DND-41 (cell line): ENCODE measurements at regions not wholly inside any gene's neighbourhood (a gene's known extent, or its start where the extent isn't known, plus 50 kb on each side); places are given as distances from the start of the nearest gene placed in this dataset.

ENCODE experiments used
- ATAC-seq: fragments of 200-7000 bp; cut with Tn5 transposase; 3 replicates; pipeline ENCODE4 v1.9.1; 2021; ENCODE audit warnings: low read depth; ENCODE audit not compliant: insufficient read depth
- DNase-seq: peaks from one replicate; pipeline ENCODE4 v3.0.0-alpha.2; 2020
- H2AFZ ChIP-seq: 2 replicates; pipeline ENCODE4 v1.6.0; 2012; ENCODE audit warnings: low read depth, low read length
- H3K27ac ChIP-seq: 2 replicates; pipeline ENCODE4 v1.5.1; 2012; ENCODE audit warnings: low read length, inconsistent platforms
- H3K27me3 ChIP-seq: fragments of 200-600 bp; sonication (generic); 2 replicates; pipeline ENCODE4 v1.6.0; 2012; ENCODE audit warnings: low read length, mild to moderate bottlenecking, inconsistent platforms; ENCODE audit not compliant: insufficient read depth, poor library complexity
- H3K36me3 ChIP-seq: 2 replicates; pipeline ENCODE4 v1.5.1; 2012; ENCODE audit warnings: low read length, inconsistent platforms; ENCODE audit not compliant: insufficient read depth
- H3K4me1 ChIP-seq: 2 replicates; pipeline ENCODE4 v1.5.1; 2012; ENCODE audit warnings: mild to moderate bottlenecking, low read length; ENCODE audit not compliant: insufficient read depth
- H3K4me2 ChIP-seq: 2 replicates; pipeline ENCODE4 v1.6.0; 2012; ENCODE audit warnings: mild to moderate bottlenecking, moderate library complexity, low read length, inconsistent platforms; ENCODE audit not compliant: insufficient read depth
- H3K4me3 ChIP-seq, 2 experiments: fragments of 200-600 bp in 1 of 2; shearing (Covaris generic) in 1 of 2; 2 replicates each; pipeline ENCODE4 v1.5.1; 2012 to 2016; ENCODE audit warnings: inconsistent platforms in 2 of 2, low read length in 2 of 2, mild to moderate bottlenecking in 2 of 2, low read depth in 1 of 2, moderate library complexity in 1 of 2
- H3K79me2 ChIP-seq: 2 replicates; pipeline ENCODE4 v1.6.0; 2012; ENCODE audit warnings: low read length, inconsistent platforms; ENCODE audit not compliant: insufficient read depth
- H3K9ac ChIP-seq: 2 replicates; pipeline ENCODE4 v1.6.0; 2012; ENCODE audit warnings: low read depth, mild to moderate bottlenecking, inconsistent platforms, low read length, moderate library complexity
- H3K9me3 ChIP-seq: 2 replicates; pipeline ENCODE4 v1.5.1; 2012; ENCODE audit warnings: low read length, moderate library complexity, mild to moderate bottlenecking, inconsistent platforms; ENCODE audit not compliant: insufficient read depth, severe bottlenecking
- H4K20me1 ChIP-seq: 2 replicates; pipeline ENCODE4 v1.6.0; 2012; ENCODE audit warnings: low read length; ENCODE audit not compliant: insufficient read depth
- EZH2 ChIP-seq: IDR thresholded peaks from 3 replicates; pipeline ENCODE4 v1.6.1; 2012; ENCODE audit warnings: borderline replicate concordance, low read depth, mild to moderate bottlenecking, moderate library complexity, low read length, inconsistent platforms; ENCODE audit not compliant: severe bottlenecking
- TF ChIP-seq, protein P1 (sequence below): IDR thresholded peaks from 2 replicates; pipeline ENCODE4 v1.5.1; 2012; ENCODE audit warnings: borderline replicate concordance, low read length, moderate library complexity, mild to moderate bottlenecking; ENCODE audit not compliant: poor library complexity, severe bottlenecking; ENCODE audit errors: extremely low read depth

DNA sequence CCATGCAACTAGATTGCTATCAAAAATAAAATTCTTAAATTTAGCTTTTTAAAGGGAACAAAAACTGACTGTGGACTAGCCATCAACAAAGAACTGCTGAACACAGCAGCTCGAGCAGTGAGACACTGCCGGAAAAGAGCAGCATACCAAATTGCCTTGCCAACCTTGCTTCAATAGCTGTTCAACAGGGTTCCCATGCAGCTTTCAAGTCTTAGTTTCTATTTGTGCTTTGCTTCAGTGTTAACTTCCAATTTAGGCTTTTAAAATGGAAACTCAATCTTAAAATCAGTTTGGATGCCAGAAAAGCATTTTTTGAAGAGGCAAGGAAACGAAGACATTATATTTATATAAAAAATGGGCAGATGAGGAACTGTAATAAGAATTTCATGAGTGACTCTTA lies 463.4 kb upstream of the MAGEB18 start:
- no peaks in the 10 kb centered on the region for H3K27me3 ChIP-seq
- no peak overlapping the region for H3K9ac ChIP-seq
- H4K20me1 ChIP-seq, result no peaks in the 10 kb centered on the region
- H3K4me1 ChIP-seq, result no peaks in the 10 kb centered on the region
- H2AFZ ChIP-seq, result no peak overlapping the region
- no peak overlapping the region for H3K27ac ChIP-seq
- H3K4me2 ChIP-seq, result no peak overlapping the region
- no peaks in the 10 kb centered on the region for H3K79me2 ChIP-seq
- no peaks in the 10 kb centered on the region for H3K36me3 ChIP-seq
- ATAC-seq (no peak), DNase-seq (no peak)
- TF ChIP-seq, protein P1, sequence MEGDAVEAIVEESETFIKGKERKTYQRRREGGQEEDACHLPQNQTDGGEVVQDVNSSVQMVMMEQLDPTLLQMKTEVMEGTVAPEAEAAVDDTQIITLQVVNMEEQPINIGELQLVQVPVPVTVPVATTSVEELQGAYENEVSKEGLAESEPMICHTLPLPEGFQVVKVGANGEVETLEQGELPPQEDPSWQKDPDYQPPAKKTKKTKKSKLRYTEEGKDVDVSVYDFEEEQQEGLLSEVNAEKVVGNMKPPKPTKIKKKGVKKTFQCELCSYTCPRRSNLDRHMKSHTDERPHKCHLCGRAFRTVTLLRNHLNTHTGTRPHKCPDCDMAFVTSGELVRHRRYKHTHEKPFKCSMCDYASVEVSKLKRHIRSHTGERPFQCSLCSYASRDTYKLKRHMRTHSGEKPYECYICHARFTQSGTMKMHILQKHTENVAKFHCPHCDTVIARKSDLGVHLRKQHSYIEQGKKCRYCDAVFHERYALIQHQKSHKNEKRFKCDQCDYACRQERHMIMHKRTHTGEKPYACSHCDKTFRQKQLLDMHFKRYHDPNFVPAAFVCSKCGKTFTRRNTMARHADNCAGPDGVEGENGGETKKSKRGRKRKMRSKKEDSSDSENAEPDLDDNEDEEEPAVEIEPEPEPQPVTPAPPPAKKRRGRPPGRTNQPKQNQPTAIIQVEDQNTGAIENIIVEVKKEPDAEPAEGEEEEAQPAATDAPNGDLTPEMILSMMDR, result no peak
- TF ChIP-seq EZH2, result no peak
- H3K4me3 ChIP-seq, result no peak overlapping the region
- H3K9me3 ChIP-seq, result no peaks in the 10 kb centered on the region

DNA sequence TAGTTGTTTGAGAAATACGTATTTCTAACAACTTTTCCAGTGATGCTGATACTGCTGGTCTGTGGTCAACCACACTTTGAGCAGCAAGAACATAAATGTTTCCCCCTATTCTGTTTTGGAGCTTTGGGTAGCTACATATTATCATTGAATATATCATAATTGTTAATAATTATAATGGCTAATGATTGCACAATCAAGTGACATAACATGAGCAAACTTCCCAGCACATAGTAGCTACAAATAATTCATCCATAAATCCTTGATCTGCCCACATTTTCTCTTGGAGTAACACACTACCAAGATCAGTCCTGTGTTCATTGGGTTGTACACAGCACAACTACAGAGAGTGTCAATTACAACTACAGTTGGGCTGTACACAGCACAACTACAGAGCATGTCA lies 436.3 kb upstream of the MAGEB18 start:
- no peaks in the 10 kb centered on the region for H3K9me3 ChIP-seq
- no peaks in the 10 kb centered on the region for H4K20me1 ChIP-seq
- DNase-seq (no peak), ATAC-seq (no peak)
- TF ChIP-seq, protein P1, result no peak
- TF ChIP-seq EZH2, result no peak
- H3K36me3 ChIP-seq, result no peaks in the 10 kb centered on the region
- no peak overlapping the region for H3K4me3 ChIP-seq
- no peak overlapping the region for H3K4me2 ChIP-seq
- no peaks in the 10 kb centered on the region for H3K27me3 ChIP-seq
- H3K9ac ChIP-seq, result no peak overlapping the region
- no peaks in the 10 kb centered on the region for H3K79me2 ChIP-seq
- H2AFZ ChIP-seq, result no peak overlapping the region
- H3K27ac ChIP-seq, result no peak overlapping the region
- H3K4me1 ChIP-seq, result no peaks in the 10 kb centered on the region

DNA sequence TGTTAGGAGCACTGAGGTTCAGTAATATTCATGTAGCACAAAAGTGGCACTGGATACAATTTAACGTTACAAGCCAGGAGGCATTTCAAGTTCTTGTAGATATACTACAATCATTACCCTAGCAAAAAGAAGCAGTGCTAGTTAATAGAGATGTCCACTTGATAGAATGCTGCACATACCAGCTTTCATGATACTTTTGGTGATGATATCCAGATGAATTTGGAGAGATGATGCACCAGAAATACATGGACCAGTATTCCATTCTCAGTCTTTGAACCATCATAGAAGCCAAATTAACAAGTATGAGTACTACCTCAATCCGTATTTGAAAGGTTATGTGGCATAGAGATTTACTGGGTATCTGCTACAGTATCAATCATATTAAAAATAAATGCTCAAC lies 421.0 kb upstream of the MAGEB18 start:
- H3K9ac ChIP-seq, result no peak overlapping the region
- no peaks in the 10 kb centered on the region for H3K27me3 ChIP-seq
- H3K4me3 ChIP-seq, result no peak overlapping the region
- H3K79me2 ChIP-seq, result no peaks in the 10 kb centered on the region
- H4K20me1 ChIP-seq, result no peaks in the 10 kb centered on the region
- no peak overlapping the region for H3K4me2 ChIP-seq
- no peak overlapping the region for H3K27ac ChIP-seq
- H3K4me1 ChIP-seq, result no peaks in the 10 kb centered on the region
- no peak overlapping the region for H2AFZ ChIP-seq
- DNase-seq, result no peak
- H3K9me3 ChIP-seq, result no peaks in the 10 kb centered on the region
- no peaks in the 10 kb centered on the region for H3K36me3 ChIP-seq
- ATAC-seq, result no peak
- TF ChIP-seq, protein P1, result no peak
- no peak for TF ChIP-seq EZH2

DNA sequence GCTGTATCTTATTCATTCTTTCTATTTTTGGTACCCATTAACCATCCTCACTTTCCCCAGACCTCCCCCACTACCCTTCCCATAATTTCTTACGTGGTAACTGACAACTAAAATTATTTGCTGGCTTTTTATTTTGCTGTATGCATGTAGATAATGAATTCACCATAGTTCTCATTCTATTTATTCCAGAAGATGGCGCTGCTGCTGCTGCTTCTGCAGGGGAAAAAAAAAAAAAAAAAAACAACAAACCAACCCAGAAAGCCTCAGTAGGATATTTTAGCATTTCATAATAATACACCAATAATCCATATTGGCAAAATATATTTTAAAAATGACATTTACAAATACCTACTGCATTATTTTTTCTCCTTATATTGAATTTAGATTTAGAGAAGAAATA lies 416.6 kb upstream of the MAGEB18 start:
- DNase-seq (no peak), ATAC-seq (no peak)
- H4K20me1 ChIP-seq, result no peaks in the 10 kb centered on the region
- H2AFZ ChIP-seq, result no peak overlapping the region
- H3K4me1 ChIP-seq, result no peaks in the 10 kb centered on the region
- no peak overlapping the region for H3K4me3 ChIP-seq
- H3K9me3 ChIP-seq, result no peaks in the 10 kb centered on the region
- TF ChIP-seq, protein P1, result peak; percentile 44
- TF ChIP-seq EZH2, result no peak
- no peak overlapping the region for H3K9ac ChIP-seq
- no peaks in the 10 kb centered on the region for H3K36me3 ChIP-seq
- H3K27ac ChIP-seq, result no peak overlapping the region
- no peak overlapping the region for H3K4me2 ChIP-seq
- H3K79me2 ChIP-seq, result no peaks in the 10 kb centered on the region
- no peaks in the 10 kb centered on the region for H3K27me3 ChIP-seq
